ENCODE measurements at regions not wholly inside any gene's neighbourhood (a gene's known extent, or its start where the extent isn't known, plus 50 kb on each side); places are given as distances from the start of the nearest gene placed in this dataset.
"Not testable (repeated sequence)": the region's sequence is repeated elsewhere in the genome, so short reads cannot be mapped to it uniquely, and the experiment has no call there.

- DNase-seq (ENCODE audit: low spot score): no peak
These were observed 80.0 kb downstream of the SHOX2 start for GRCh38 chr3:158026236-158026635.

GRCh38 chr3:158019897-158020296 is 86.3 kb downstream of the SHOX2 start:
- DNase-seq (ENCODE audit: low spot score): not testable (repeated sequence)

GRCh38 chr3:158018462-158018861 is 87.8 kb downstream of the SHOX2 start:
- DNase-seq (ENCODE audit: low spot score): no peak

- no peak for DNase-seq (ENCODE audit: low spot score)
These were observed 93.3 kb downstream of the SHOX2 start for GRCh38 chr3:158012901-158013300.

- no peak for DNase-seq (ENCODE audit: low spot score)
These were observed 100.7 kb downstream of the SHOX2 start for GRCh38 chr3:158005391-158006100.

GRCh38 chr3:157999246-157999645 is 107.0 kb downstream of the SHOX2 start:
- DNase-seq (ENCODE audit: low spot score): no peak

- DNase-seq (ENCODE audit: low spot score): no peak
These were observed 123.9 kb downstream of the SHOX2 start for GRCh38 chr3:157982359-157982758.

- DNase-seq (ENCODE audit: low spot score): no peak
These were observed 124.4 kb downstream of the SHOX2 start for GRCh38 chr3:157981819-157982218.

- no peak for DNase-seq (ENCODE audit: low spot score)
These were observed 127.2 kb downstream of the SHOX2 start for GRCh38 chr3:157979022-157979421.

- DNase-seq (ENCODE audit: low spot score): no peak
These were observed 144.6 kb downstream of the SHOX2 start for GRCh38 chr3:157961665-157962064.

GRCh38 chr3:157958457-157958856 is 147.8 kb downstream of the SHOX2 start:
- no peak for DNase-seq (ENCODE audit: low spot score)

GRCh38 chr3:157956850-157957249 is 149.4 kb downstream of the SHOX2 start:
- no peak for DNase-seq (ENCODE audit: low spot score)

GRCh38 chr3:157956176-157956575 is 150.0 kb downstream of the SHOX2 start:
- DNase-seq (ENCODE audit: low spot score): no peak

GRCh38 chr3:157953565-157953964 is 152.7 kb downstream of the SHOX2 start:
- DNase-seq (ENCODE audit: low spot score): no peak

GRCh38 chr3:157948605-157949383 is 157.4 kb downstream of the SHOX2 start:
- DNase-seq (ENCODE audit: low spot score): no peak

GRCh38 chr3:157939166-157939565 is 167.1 kb downstream of the SHOX2 start:
- no peak for DNase-seq (ENCODE audit: low spot score)

- no peak for DNase-seq (ENCODE audit: low spot score)
These were observed 168.0 kb downstream of the SHOX2 start for GRCh38 chr3:157938154-157938779.

- DNase-seq (ENCODE audit: low spot score): no peak
These were observed 174.7 kb downstream of the SHOX2 start for GRCh38 chr3:157931517-157931916.

GRCh38 chr3:157930000-157930780 is 176.0 kb downstream of the SHOX2 start:
- DNase-seq (ENCODE audit: low spot score): no peak

GRCh38 chr3:157926822-157927221 is 179.4 kb downstream of the SHOX2 start:
- DNase-seq (ENCODE audit: low spot score): no peak

GRCh38 chr3:157922614-157923013 is 183.6 kb downstream of the SHOX2 start:
- DNase-seq (ENCODE audit: low spot score): no peak

GRCh38 chr3:157921811-157922210 is 184.4 kb downstream of the SHOX2 start:
- DNase-seq (ENCODE audit: low spot score): no peak
